ENCODE measurements at regions not wholly inside any gene's neighbourhood (a gene's known extent, or its start where the extent isn't known, plus 50 kb on each side); places are given as distances from the start of the nearest gene placed in this dataset.

GRCh38 chr6:156174031-156174890, 602.9 kb upstream of the ARID1B start:
- DNase-seq (ENCODE audit: low read depth in 3 of 3, low spot score in 2 of 3): no peak

DNA sequence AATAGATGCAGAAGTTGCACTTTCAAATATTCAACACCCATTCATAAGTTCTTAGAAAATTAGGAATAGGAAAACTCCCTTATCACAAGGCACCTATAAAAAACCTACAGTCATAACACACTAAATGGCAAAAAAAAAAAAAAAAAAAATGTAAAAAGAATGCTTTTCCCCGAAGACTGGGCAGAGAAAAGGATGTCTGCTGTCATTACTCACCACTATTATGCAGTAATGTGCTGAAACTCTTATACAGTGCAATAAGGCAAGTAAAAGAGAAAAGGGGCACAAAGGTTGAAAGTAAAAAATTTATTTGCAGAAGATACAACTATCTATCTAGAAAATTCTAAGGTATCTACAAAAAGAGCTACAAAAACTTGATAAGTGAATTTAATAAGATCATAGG, 607.8 kb upstream of the ARID1B start:
- DNase-seq (ENCODE audit: low read depth in 3 of 3, low spot score in 2 of 3): no peak

- no peak for DNase-seq (ENCODE audit: low read depth in 3 of 3, low spot score in 2 of 3)
These were observed 609.5 kb upstream of the ARID1B start for GRCh38 chr6:156167625-156168071.

DNA sequence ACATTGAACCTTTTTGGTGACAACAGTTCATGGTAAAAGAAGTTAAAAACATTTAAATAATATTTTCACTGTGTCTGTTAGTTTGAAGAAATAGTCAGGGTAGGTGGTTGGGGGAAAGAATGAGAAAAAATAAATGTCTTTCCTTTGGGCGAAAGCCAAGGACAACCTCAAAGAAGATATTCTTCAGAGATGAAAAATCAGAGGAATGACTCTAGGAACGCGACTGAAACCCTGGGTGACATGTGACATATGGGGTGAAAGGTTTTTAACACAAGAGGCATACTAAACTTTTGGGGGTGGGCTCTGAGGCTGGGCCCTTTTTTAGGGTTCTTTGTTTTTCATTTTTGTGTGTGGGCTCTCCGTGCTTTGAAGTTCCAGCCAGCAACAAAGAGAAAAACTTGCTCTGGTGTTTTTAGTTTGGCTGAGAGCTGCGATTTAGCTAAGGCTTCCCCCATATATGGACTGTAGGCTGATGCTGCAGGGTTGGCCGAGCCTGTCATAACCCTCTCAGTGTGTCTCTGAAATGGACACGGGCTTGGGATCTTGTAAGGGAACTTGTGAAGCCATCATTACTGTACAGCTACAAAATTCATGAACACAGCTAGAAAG, 610.1 kb upstream of the ARID1B start:
- no peak for DNase-seq (ENCODE audit: low read depth in 3 of 3, low spot score in 2 of 3)

DNA sequence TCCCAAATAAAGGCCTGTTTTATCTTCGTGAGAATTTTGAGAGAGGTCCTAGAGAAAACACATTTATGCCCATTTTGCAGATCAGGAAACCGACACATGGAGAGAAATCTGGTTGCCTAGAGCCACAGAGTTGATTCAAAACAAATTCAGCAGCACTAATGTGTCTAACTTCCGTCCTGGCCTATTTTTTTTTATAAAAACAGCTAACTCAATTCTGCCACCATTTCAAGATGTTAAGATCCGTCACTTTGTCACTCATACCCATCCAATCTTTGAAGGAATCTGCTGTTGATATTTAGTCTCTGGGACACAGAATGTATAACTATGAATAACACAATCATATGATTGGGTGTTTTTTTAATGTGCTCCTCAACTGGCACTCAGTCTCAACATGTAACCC, 611.1 kb upstream of the ARID1B start:
- no peak for DNase-seq (ENCODE audit: low read depth in 3 of 3, low spot score in 2 of 3)

DNA sequence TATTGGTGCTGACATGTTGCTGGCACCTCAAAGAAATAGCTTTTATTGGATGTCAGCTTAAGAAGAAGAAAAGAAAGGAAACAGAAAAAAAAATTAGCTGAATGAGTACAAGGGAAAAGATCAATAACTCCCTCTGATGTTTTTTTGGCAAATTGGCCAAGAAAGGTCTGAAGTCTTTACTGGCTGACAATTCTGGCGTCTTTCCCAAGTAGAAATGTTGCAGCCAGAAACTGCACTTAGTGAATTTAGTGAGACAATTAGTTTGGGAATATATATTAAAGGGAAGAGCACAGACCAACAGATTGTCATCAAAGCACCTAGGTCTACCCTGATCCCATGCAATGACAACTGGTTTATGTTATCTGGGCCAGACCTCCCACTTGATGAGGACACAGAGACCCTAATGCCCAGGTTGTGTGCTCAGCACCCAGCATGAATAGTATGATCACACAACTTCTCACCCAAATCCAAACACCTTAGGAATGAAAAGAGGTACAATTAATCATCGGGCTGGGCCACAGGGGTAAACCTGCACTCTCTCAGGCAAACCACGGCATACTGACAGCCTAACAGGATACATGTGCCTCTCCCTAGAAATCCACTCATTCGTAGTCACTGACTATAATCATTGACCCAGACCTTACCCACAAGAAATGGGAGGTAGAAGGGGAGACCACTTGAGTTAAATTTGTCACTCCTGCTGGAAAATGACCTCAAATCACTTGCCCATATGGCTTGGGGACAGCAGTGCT, 612.3 kb upstream of the ARID1B start:
- DNase-seq (ENCODE audit: low read depth in 3 of 3, low spot score in 2 of 3): no peak

DNA sequence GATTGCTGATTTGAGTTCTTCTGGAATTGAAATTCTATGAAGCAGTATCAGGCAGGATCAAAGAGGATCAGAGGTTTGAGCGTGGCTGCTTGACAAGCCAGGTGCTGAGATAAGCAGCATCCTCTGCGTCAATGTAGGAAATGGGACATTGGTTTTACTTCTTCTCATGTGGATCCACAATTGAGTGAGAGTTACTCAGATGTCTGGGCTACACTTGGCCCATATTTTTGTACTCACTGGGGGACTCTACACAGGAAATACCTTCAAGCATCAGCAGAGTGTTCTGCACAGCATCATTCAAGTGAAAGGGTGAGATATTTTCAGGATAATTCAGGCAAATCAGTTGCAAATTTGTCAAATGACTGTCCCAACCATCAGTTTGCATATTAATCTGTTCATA, 613.9 kb upstream of the ARID1B start:
- DNase-seq (ENCODE audit: low read depth in 3 of 3, low spot score in 2 of 3): no peak

DNA sequence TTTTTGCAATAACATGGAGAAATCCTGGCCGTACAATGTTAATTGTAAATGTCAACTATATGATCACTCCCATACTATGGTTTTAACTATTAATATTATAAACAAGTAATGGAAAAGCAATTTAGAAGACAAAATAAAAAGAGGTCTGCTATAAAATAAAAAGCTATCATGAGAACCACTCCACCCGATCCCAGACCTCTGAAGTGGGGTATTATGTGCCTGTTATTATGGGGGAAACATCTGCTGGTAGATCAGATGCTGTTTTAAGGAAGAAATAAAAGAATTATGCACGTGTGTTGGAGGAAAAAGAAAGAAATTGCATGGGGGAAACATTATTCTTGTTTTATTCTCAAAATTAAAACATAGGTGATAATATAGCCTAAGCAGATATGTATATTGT, 615.7 kb upstream of the ARID1B start:
- DNase-seq (ENCODE audit: low read depth in 3 of 3, low spot score in 2 of 3): no peak

- DNase-seq (ENCODE audit: low read depth in 3 of 3, low spot score in 2 of 3): no peak
These were observed 616.4 kb upstream of the ARID1B start for GRCh38 chr6:156160795-156161165.

DNA sequence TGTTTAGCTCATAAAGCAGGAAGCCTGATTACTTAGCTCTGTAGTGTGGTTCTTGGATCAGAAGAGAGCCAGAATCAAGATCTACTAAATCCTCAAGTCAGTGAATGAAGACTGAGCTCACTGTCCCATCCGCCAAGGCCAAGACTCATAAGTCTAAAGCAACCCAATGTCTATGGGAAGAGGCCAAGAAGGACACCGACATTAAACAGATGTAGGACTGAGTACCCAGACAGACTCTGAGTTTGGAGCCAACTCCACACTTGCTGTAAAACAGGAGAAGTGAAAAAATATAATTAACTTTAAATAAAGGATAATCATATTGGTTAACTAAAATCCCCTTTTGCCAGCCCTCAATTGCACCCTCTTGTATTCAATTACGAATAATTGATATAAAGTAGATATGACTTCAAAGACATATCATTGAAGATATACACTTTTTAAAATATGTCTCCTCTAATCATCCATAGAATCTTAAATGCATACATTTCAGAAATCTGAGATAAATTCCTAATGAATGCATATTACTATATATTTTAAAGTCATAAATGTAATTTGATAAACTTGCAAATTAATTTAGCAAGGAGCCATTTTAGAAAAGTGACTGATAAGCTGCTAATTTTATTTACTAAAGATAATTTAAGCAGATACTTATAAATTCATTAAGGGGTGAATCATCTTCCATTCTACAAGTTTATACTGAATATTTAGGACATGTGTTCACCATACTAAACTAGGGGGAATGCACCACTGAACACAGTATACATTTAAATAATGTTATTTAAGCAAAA, 617.0 kb upstream of the ARID1B start:
- DNase-seq (ENCODE audit: low read depth in 3 of 3, low spot score in 2 of 3): no peak

DNA sequence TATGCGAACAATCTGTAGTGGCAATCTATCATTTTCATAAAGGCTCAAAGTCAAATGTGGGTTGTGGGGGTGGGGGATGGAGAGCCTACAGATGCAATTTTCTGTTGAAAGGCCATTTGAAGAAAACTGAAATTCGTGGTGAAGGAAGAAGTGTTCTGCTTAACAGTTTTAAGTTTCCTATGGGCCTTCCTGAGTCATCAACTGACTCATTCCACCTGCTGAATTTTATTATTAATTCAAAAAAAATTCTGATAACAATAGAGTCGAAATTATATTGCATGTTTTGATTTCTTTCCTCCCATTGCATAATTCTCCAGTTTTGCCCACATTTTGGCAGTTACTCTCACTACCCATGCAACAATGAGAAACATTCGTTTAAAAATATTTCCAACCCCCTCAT, 622.3 kb upstream of the ARID1B start:
- DNase-seq (ENCODE audit: low read depth in 3 of 3, low spot score in 2 of 3): no peak

DNA sequence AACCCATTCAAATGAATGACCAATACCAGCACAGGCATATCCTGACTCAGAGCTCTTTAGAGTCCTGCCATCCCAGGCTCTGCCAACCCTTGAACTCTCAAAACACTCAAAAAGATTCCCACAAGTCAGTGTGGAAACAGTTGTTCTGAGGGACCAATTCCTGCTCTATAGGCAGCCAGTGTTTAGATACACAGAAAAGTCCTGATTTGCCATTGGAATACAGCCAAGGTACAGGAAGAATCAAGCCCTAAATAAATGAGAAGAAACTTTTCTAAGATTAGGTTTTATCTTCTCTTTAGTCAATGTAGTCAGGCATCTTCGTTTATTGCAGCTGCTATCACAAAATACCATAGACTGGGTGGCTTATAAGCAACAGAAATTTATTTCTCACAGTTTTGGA, 626.8 kb upstream of the ARID1B start:
- DNase-seq (ENCODE audit: low read depth in 3 of 3, low spot score in 2 of 3): no peak

- DNase-seq (ENCODE audit: low read depth in 3 of 3, low spot score in 2 of 3): no peak
These were observed 630.3 kb upstream of the ARID1B start for GRCh38 chr6:156146891-156147290.

DNA sequence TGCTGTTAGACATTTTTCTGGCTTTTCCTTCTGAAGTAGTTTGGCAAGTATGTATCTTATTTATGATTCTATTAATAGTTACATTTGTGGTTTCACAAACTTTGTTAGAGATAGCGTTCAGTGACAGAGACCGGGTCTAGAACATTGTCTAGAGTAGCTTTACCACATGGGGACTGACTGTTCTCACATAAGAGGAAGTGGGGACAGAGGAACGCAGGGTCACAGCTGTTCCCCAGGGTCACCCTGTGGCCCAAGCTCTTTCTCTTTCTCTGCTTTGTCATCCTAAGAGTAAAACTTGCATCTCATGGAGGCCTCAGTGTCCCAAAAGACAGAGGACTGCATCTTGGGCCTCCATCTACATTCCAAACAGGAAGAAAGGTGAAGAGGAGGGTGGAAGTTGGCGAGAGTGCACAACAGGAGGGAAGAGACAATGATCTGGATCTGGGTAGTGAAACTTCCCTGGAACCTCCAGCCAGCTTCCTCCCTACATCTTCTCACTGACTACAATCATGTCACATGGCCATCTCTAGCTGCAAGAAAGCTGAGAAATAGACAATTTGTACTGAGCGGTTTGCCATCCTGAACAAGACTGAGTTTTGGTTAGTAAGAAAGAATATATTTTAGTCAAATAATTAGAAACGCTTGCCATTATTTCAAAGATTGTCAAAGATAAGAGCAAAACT, 645.8 kb upstream of the ARID1B start:
- DNase-seq (ENCODE audit: low read depth in 3 of 3, low spot score in 2 of 3): no peak

DNA sequence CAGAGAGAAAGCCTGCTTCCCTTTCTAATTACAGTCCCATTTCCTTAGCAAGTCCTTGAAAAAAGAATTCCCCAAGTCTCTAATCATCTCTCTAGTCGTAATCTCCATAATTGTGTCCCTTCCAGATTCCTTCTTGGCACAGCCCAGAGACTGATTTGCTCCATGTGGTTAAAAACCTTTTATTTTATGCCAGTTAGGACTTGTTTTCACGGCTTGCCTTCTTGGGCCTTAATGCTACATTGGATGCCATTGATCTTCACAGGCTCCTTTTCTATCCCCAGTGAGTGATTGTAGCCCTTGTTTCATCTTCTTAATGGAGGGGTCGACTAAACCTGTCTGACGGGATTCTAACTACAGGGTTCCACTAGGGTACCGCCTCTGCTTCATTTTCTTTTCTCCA, 650.6 kb upstream of the ARID1B start:
- no peak for DNase-seq (ENCODE audit: low read depth in 3 of 3, low spot score in 2 of 3)

GRCh38 chr6:156125844-156126243, 651.3 kb upstream of the ARID1B start:
- no peak for DNase-seq (ENCODE audit: low read depth in 3 of 3, low spot score in 2 of 3)

DNA sequence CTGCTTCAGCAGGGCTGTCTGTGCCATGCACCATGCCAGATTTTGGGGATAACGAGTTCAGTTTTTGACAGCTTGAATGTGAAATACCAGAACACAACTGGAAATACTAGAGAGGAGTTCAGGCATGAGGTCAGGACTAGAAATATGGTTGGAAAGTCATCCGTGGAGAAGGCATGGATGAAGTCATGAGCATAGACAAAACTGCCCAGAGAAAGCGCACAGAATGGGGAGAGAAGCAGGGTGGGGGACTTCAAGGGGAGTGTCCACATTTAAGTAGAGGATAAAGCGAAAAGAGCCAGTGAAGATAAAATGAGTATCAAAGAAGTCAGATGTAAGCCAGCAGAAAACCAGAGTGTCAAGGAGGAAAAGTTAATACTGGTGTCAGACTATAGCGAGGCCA, 653.4 kb upstream of the ARID1B start:
- DNase-seq (ENCODE audit: low read depth in 3 of 3, low spot score in 2 of 3): no peak

DNA sequence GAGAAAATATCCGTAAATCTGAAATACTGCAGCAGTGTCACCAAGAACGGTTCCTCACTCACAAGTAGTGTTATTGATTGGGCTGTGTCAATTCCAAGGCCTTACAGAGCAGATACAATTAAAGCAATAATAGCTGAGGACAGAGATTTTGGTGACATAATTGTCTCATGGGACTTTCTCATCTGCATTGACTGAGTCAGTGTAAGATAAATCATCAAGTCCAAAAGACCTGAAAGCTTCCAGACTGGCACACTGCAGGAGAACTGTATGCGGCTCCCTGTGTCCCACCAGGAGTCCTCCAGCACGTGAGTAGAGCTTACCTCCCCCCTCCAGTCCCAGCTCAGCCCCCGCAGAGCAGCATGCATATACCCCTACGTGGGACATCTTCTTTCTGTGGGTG, 655.2 kb upstream of the ARID1B start:
- no peak for DNase-seq (ENCODE audit: low read depth in 3 of 3, low spot score in 2 of 3)

DNA sequence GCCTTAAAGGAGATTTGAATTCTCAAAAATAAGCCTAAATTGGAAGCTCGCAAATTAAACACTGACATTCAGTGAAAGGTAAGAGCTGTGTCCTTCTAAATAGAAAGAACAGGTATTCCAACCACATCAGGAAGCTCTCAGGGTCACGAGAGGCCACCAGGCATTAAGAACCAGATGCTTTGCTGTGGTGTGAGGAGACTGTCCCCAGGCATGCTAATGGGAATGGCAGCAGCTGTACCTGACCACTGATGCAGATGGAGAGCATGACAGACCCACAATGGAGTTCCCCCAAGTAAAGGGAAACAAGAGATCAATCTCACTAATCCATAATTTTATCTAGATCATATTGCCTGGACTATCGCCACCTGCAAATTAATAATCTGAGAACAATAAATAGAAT, 658.9 kb upstream of the NOX3 start:
- DNase-seq (ENCODE audit: low read depth in 3 of 3, low spot score in 2 of 3): no peak

DNA sequence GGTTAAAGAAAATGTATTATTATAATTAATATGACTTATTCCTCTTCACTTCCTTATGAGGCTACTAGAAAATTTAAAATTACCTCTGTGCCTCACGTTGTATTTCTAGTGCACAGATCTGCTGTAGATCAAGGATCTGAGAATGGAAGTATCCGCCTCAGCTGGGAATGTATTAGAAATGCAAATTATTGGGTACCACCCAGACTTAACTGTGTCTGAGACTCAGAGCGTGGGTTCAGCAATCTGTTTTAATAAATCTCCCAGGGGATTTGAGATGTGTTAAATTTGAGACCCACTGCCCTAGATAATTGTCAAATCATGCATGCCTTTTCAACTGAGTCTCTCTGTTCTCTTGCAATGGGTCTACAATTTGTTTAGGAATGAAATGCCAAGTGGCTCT, 658.0 kb upstream of the NOX3 start:
- DNase-seq (ENCODE audit: low read depth in 3 of 3, low spot score in 2 of 3): no peak
